Natural killer cell (primary cell): ENCODE measurements at regions not wholly inside any gene's neighbourhood (a gene's known extent, or its start where the extent isn't known, plus 50 kb on each side); places are given as distances from the start of the nearest gene placed in this dataset.

Experiments used
- ATAC-seq, 3 donors: fragments of 150-1000 bp in 2 of 3; fragments of 200-7000 bp in 1 of 3; cut with Tn5 transposase; 1 replicate in 1 of 3; 2 replicates in 2 of 3; pipeline ENCODE4 v1.10.0; 2021; ENCODE audit warnings: mild to moderate bottlenecking in 2 of 3, moderate library complexity in 2 of 3
- DNase-seq, 2 donors: peaks; one replicate each; pipeline versions ENCODE4 v3.0.0 to v3.0.0-alpha.2; 2013 to 2021; ENCODE audit warnings: mixed read lengths in 1 of 2
- H3K27ac ChIP-seq: one replicate; pipeline ENCODE4 v1.5.1; 2013; ENCODE audit warnings: mild to moderate bottlenecking, low read length
- H3K27me3 ChIP-seq: one replicate; pipeline ENCODE4 v1.6.1; 2013; ENCODE audit warnings: low read length; ENCODE audit not compliant: control insufficient read depth, insufficient read depth
- H3K36me3 ChIP-seq: one replicate; pipeline ENCODE4 v1.6.1; 2013; ENCODE audit warnings: low read length; ENCODE audit not compliant: control insufficient read depth, insufficient read depth
- H3K4me1 ChIP-seq: one replicate; pipeline ENCODE4 v1.6.1; 2013; ENCODE audit warnings: low read length; ENCODE audit not compliant: control insufficient read depth, insufficient read depth
- H3K4me3 ChIP-seq: one replicate; pipeline ENCODE4 v1.5.1; 2013; ENCODE audit warnings: low read length
- H3K9me3 ChIP-seq: one replicate; pipeline ENCODE4 v1.6.1; 2013; ENCODE audit warnings: low read length; ENCODE audit not compliant: control insufficient read depth, insufficient read depth
- H3K27ac Mint-ChIP-seq, 2 donors: one replicate each; pipeline ENCODE4 v1.8.0; 2022; ENCODE audit warnings: mild to moderate bottlenecking in 2 of 2, mixed read lengths in 2 of 2, moderate library complexity in 1 of 2
- H3K27me3 Mint-ChIP-seq, 2 donors: one replicate each; pipeline ENCODE4 v1.8.0; 2022; ENCODE audit warnings: low read depth in 2 of 2, mixed read lengths in 2 of 2
- H3K36me3 Mint-ChIP-seq: one replicate; pipeline ENCODE4 v1.8.0; 2022; ENCODE audit warnings: mixed read lengths
- H3K4me1 Mint-ChIP-seq, 2 donors: one replicate each; pipeline ENCODE4 v1.8.0; 2022; ENCODE audit warnings: mixed read lengths in 2 of 2
- H3K4me3 Mint-ChIP-seq: one replicate; pipeline ENCODE4 v1.8.0; 2022; ENCODE audit warnings: mild to moderate bottlenecking, moderate library complexity, mixed read lengths
- H3K9me3 Mint-ChIP-seq, 2 donors: one replicate each; pipeline ENCODE4 v1.8.0; 2022; ENCODE audit warnings: mixed read lengths in 2 of 2
- CTCF ChIP-seq: fragments of 200-600 bp; IDR thresholded peaks from one replicate; pipeline ENCODE4 v1.8.0; 2022; ENCODE audit warnings: antibody characterized with exemption
- WGBS: methylation state at CpG from one replicate; pipeline ENCODE4 v1.1.7; 2013; ENCODE audit warnings: missing lambda C conversion rate; ENCODE audit not compliant: insufficient coverage; 5-methylcytosine and 5-hydroxymethylcytosine counted together
- intact Hi-C: fragments of 100-400 bp; cut with micrococcal nuclease; formaldehyde crosslinking; loops from one replicate; pipeline ENCODE4 v1.14.2; 2022

GRCh38 chr4:166432125-166432524, 559.1 kb downstream of the TLL1 start:
- H3K36me3 Mint-ChIP-seq = no peaks in the 10 kb centered on the region
- Histone ChIP-seq H3K36me3 (no peaks in the 10 kb centered on the region), H3K27me3 (no peaks in the 10 kb centered on the region), H3K9me3 (no peaks in the 10 kb centered on the region), H3K4me1 (no peaks in the 10 kb centered on the region), H3K27ac (no peak overlapping the region), H3K4me3 (no peak overlapping the region)
- H3K27me3 Mint-ChIP-seq = no peaks in the 10 kb centered on the region
- H3K4me3 Mint-ChIP-seq = no peak overlapping the region
- H3K9me3 Mint-ChIP-seq = peaks cover 8 to 11% of the 10 kb centered on the region in 2 donors
- H3K27ac Mint-ChIP-seq = no peak overlapping the region
- no peak for DNase-seq
- no peak for TF ChIP-seq CTCF
- intact Hi-C loops = no loop called here
- no peaks in the 10 kb centered on the region for H3K4me1 Mint-ChIP-seq
- no peak for ATAC-seq

- H3K4me1 ChIP-seq = no peaks in the 10 kb centered on the region
- no peaks in the 10 kb centered on the region for H3K9me3 ChIP-seq
- no peak overlapping the region for H3K4me3 ChIP-seq
- Mint-ChIP-seq H3K27me3 (no peaks in the 10 kb centered on the region), H3K27ac (no peak overlapping the region), H3K36me3 (no peaks in the 10 kb centered on the region), H3K9me3 (peaks cover 11 to 14% of the 10 kb centered on the region in 2 donors), H3K4me1 (no peaks in the 10 kb centered on the region), H3K4me3 (no peak overlapping the region)
- H3K36me3 ChIP-seq = no peaks in the 10 kb centered on the region
- intact Hi-C loops = no loop called here
- no peaks in the 10 kb centered on the region for H3K27me3 ChIP-seq
- ATAC-seq = no peak
- no peak overlapping the region for H3K27ac ChIP-seq
- no peak for TF ChIP-seq CTCF
- DNase-seq = no peak
These were observed 559.8 kb downstream of the TLL1 start for GRCh38 chr4:166432842-166433241.

- H3K4me1 ChIP-seq = no peaks in the 10 kb centered on the region
- 43% methylated on average over 1 of the region's 1 CpG for WGBS
- Mint-ChIP-seq H3K9me3 (peaks cover 10 to 17% of the 10 kb centered on the region in 2 donors), H3K27me3 (no peaks in the 10 kb centered on the region), H3K36me3 (no peaks in the 10 kb centered on the region), H3K4me1 (no peaks in the 10 kb centered on the region), H3K27ac (no peak overlapping the region), H3K4me3 (no peak overlapping the region)
- DNase-seq = no peak
- H3K36me3 ChIP-seq = no peaks in the 10 kb centered on the region
- intact Hi-C loops = no loop called here
- no peaks in the 10 kb centered on the region for H3K27me3 ChIP-seq
- no peaks in the 10 kb centered on the region for H3K9me3 ChIP-seq
- ATAC-seq = no peak
- H3K4me3 ChIP-seq = no peak overlapping the region
- TF ChIP-seq CTCF = no peak
- no peak overlapping the region for H3K27ac ChIP-seq
These were observed 562.4 kb downstream of the TLL1 start for GRCh38 chr4:166435449-166435848.

GRCh38 chr4:166458756-166459155, 585.7 kb downstream of the TLL1 start:
- no peak overlapping the region for H3K27ac Mint-ChIP-seq
- no peaks in the 10 kb centered on the region for H3K4me1 Mint-ChIP-seq
- no peaks in the 10 kb centered on the region for H3K27me3 Mint-ChIP-seq
- TF ChIP-seq CTCF = no peak
- no peak for DNase-seq
- H3K9me3 Mint-ChIP-seq = peaks cover 12 to 13% of the 10 kb centered on the region in 2 donors
- peaks cover 12% of the 10 kb centered on the region for H3K36me3 Mint-ChIP-seq
- intact Hi-C loops = no loop called here
- no peaks in the 10 kb centered on the region for H3K4me1 ChIP-seq
- H3K4me3 ChIP-seq = no peak overlapping the region
- peaks cover 2% of the 10 kb centered on the region for H3K9me3 ChIP-seq
- no peak overlapping the region for H3K27ac ChIP-seq
- no peaks in the 10 kb centered on the region for H3K36me3 ChIP-seq
- H3K4me3 Mint-ChIP-seq = no peak overlapping the region
- H3K27me3 ChIP-seq = no peaks in the 10 kb centered on the region
- no peak for ATAC-seq
- WGBS = 100% methylated on average over 1 of the region's 1 CpG
